OCI-LY7 (cell line): ENCODE measurements at regions not wholly inside any gene's neighbourhood (a gene's known extent, or its start where the extent isn't known, plus 50 kb on each side); places are given as distances from the start of the nearest gene placed in this dataset.

Source experiments
- CTCF ChIP-seq: fragments of 200-600 bp; sonication (generic); conservative IDR thresholded peaks from 2 replicates; pipeline ENCODE4 v1.5.1; 2014; ENCODE audit warnings: mild to moderate bottlenecking, antibody characterized with exemption, low read length, moderate library complexity, mixed read lengths
- EZH2phosphoT487 ChIP-seq: fragments of 200-600 bp; sonication (generic); IDR thresholded peaks from 2 replicates; pipeline ENCODE4 v1.6.1; 2018; ENCODE audit warnings: low read depth, borderline replicate concordance, mild to moderate bottlenecking, mixed run types, antibody characterized with exemption, low read length, moderate library complexity, mixed read lengths

GRCh38 chr6:20279051-20279450 is 66.8 kb upstream of the MBOAT1 start:
- TF ChIP-seq CTCF (no peak), EZH2phosphoT487 (no peak)
